Left ventricle myocardium inferior (tissue), 1 donor: ENCODE measurements at regions not wholly inside any gene's neighbourhood (a gene's known extent, or its start where the extent isn't known, plus 50 kb on each side); places are given as distances from the start of the nearest gene placed in this dataset.

Experiments
- DNase-seq: peaks from one replicate; pipeline ENCODE4 v3.0.0-alpha.2; 2020
- H3K27ac ChIP-seq: fragments of 200-600 bp; replicated peaks from 2 replicates; pipeline ENCODE4 v1.8.0; 2021
- H3K27me3 ChIP-seq: fragments of 200-600 bp; 2 replicates; pipeline ENCODE4 v1.8.0; 2021; ENCODE audit warnings: low read depth
- H3K36me3 ChIP-seq: fragments of 200-600 bp; 2 replicates; pipeline ENCODE4 v1.8.0; 2021
- H3K4me1 ChIP-seq: fragments of 200-600 bp; 2 replicates; pipeline ENCODE4 v1.8.0; 2021
- H3K4me3 ChIP-seq: fragments of 200-600 bp; 2 replicates; pipeline ENCODE4 v1.8.0; 2021; ENCODE audit warnings: mild to moderate bottlenecking, moderate library complexity
- H3K9me3 ChIP-seq: fragments of 200-600 bp; replicated peaks from 2 replicates; pipeline ENCODE4 v1.8.0; 2021
- CTCF ChIP-seq: fragments of 200-600 bp; IDR thresholded peaks from 2 replicates; pipeline ENCODE4 v1.8.0; 2021; ENCODE audit warnings: antibody characterized with exemption, mild to moderate bottlenecking, borderline replicate concordance
- intact Hi-C: fragments of 100-400 bp; cut with micrococcal nuclease; formaldehyde crosslinking; loops from one replicate; pipeline ENCODE4 v1.11.0; 2022
- donor health status: DM: no; HTN: yes; CAD: no; lungs with severe emphysema.

- DNase-seq: no peak
- intact Hi-C loops: no loop called here
- Histone ChIP-seq H3K4me1 (no peaks in the 10 kb centered on the region), H3K27ac (no peak overlapping the region), H3K4me3 (no peak overlapping the region), H3K36me3 (no peaks in the 10 kb centered on the region), H3K9me3 (no peaks in the 10 kb centered on the region), H3K27me3 (peaks cover 53% of the 10 kb centered on the region)
- TF ChIP-seq CTCF: no peak
Observed at GRCh38 chr10:6640433-6641040, 60.5 kb upstream of the PRKCQ start.

GRCh38 chr10:6637053-6637452, 57.0 kb upstream of the PRKCQ start:
- no peaks in the 10 kb centered on the region for H3K9me3 ChIP-seq
- H3K27me3 ChIP-seq: peaks cover 29% of the 10 kb centered on the region
- H3K4me1 ChIP-seq: no peaks in the 10 kb centered on the region
- intact Hi-C loops: no loop called here
- no peak overlapping the region for H3K27ac ChIP-seq
- no peaks in the 10 kb centered on the region for H3K36me3 ChIP-seq
- TF ChIP-seq CTCF: no peak
- H3K4me3 ChIP-seq: no peak overlapping the region
- DNase-seq: no peak

GRCh38 chr10:6635784-6636183, 55.7 kb upstream of the PRKCQ start:
- peaks cover 26% of the 10 kb centered on the region for H3K27me3 ChIP-seq
- H3K9me3 ChIP-seq: no peaks in the 10 kb centered on the region
- H3K27ac ChIP-seq: no peak overlapping the region
- no peaks in the 10 kb centered on the region for H3K4me1 ChIP-seq
- no peak for TF ChIP-seq CTCF
- no peaks in the 10 kb centered on the region for H3K36me3 ChIP-seq
- H3K4me3 ChIP-seq: no peak overlapping the region
- intact Hi-C loops: no loop called here
- DNase-seq: no peak
